ENCODE measurements at regions not wholly inside any gene's neighbourhood (a gene's known extent, or its start where the extent isn't known, plus 50 kb on each side); places are given as distances from the start of the nearest gene placed in this dataset.

- H3K27me3 ChIP-seq = no peaks in the 10 kb centered on the region
- no peaks in the 10 kb centered on the region for H3K36me3 ChIP-seq
- no peaks in the 10 kb centered on the region for H3K9me3 ChIP-seq
- peak overlapping the region in 1 of 3 donors; percentile 37 for H3K27ac ChIP-seq
- WGBS (ENCODE audit: insufficient coverage, low coverage, low lambda C conversion rate, missing lambda C conversion rate) = 46% methylated on average over 5 of the region's 5 CpGs
- no peak for DNase-seq
- ATAC-seq = peak; percentile 77 to 97 (median 88)
- no peak overlapping the region for H3K4me3 ChIP-seq
- peaks cover 0 to 14% (median 0%) of the 10 kb centered on the region in 4 donors for H3K4me1 ChIP-seq
- intact Hi-C loops (cut with DNase I) = no loop called here
- TF ChIP-seq CTCF (IDR thresholded peaks at IDR 0.05) = no peak
- TF ChIP-seq POLR2A (IDR thresholded peaks at IDR 0.05) = no peak
Observed at GRCh38 chr5:91219091-91219802, 163.9 kb downstream of the ARRDC3 start.

- Histone ChIP-seq H3K36me3 (no peaks in the 10 kb centered on the region), H3K27me3 (no peaks in the 10 kb centered on the region), H3K27ac (no peak overlapping the region), H3K4me3 (no peak overlapping the region), H3K4me1 (peaks cover 0 to 14% (median 0%) of the 10 kb centered on the region in 4 donors), H3K9me3 (no peaks in the 10 kb centered on the region)
- DNase-seq = no peak
- TF ChIP-seq CTCF (IDR thresholded peaks at IDR 0.05) = no peak
- no peak for TF ChIP-seq POLR2A (IDR thresholded peaks at IDR 0.05)
- no peak for ATAC-seq
- intact Hi-C loops (cut with DNase I) = no loop called here
- WGBS (ENCODE audit: insufficient coverage, low coverage, low lambda C conversion rate, missing lambda C conversion rate) = 100% methylated on average over 1 of the region's 1 CpG
Observed at GRCh38 chr5:91217859-91218258, 165.3 kb downstream of the ARRDC3 start.

GRCh38 chr5:91214571-91214970 lies 168.5 kb downstream of the ARRDC3 start:
- WGBS (ENCODE audit: insufficient coverage, low coverage, low lambda C conversion rate, missing lambda C conversion rate) = 83% methylated on average over 4 of the region's 4 CpGs
- Histone ChIP-seq H3K4me1 (peaks cover 0 to 10% (median 0%) of the 10 kb centered on the region in 4 donors), H3K27me3 (no peaks in the 10 kb centered on the region), H3K27ac (no peak overlapping the region), H3K4me3 (no peak overlapping the region), H3K36me3 (no peaks in the 10 kb centered on the region), H3K9me3 (no peaks in the 10 kb centered on the region)
- no peak for TF ChIP-seq POLR2A (IDR thresholded peaks at IDR 0.05)
- TF ChIP-seq CTCF (IDR thresholded peaks at IDR 0.05) = no peak
- no peak for ATAC-seq
- intact Hi-C loops (cut with DNase I) = no loop called here
- DNase-seq = no peak

Small RNA genes lying in the stretch of these regions (small RNA-seq; reads per million reads assigned to genes)
- gene RF00017 = 0 reads per million in 2 experiments
- gene RNU4-90P = 0 reads per million in 2 experiments
